Loucy (cell line): ENCODE measurements at regions not wholly inside any gene's neighbourhood (a gene's known extent, or its start where the extent isn't known, plus 50 kb on each side); places are given as distances from the start of the nearest gene placed in this dataset.

Experiments used
- H2AFZ ChIP-seq: fragments of 200-600 bp; sonication (generic); 2 replicates; pipeline ENCODE4 v1.6.0; 2016; ENCODE audit warnings: antibody characterized with exemption, mild to moderate bottlenecking, low read length, moderate library complexity
- H3F3A ChIP-seq: fragments of 200-600 bp; 2 replicates; pipeline ENCODE4 v1.6.0; 2016; ENCODE audit warnings: antibody characterized with exemption, low read depth, mild to moderate bottlenecking
- H3K27me3 ChIP-seq: fragments of 200-600 bp; sonication (generic); 2 replicates; pipeline ENCODE4 v1.6.1; 2014; ENCODE audit warnings: low read length, mild to moderate bottlenecking; ENCODE audit not compliant: insufficient read depth, poor library complexity, severe bottlenecking
- H3K36me3 ChIP-seq: fragments of 200-600 bp; sonication (generic); 2 replicates; pipeline ENCODE4 v1.6.1; 2016; ENCODE audit warnings: low read length; ENCODE audit not compliant: insufficient read depth
- H3K4me1 ChIP-seq: fragments of 200-600 bp; sonication (generic); 2 replicates; pipeline ENCODE4 v1.5.1; 2014; ENCODE audit warnings: low read length, mild to moderate bottlenecking; ENCODE audit not compliant: insufficient read depth, poor library complexity, severe bottlenecking
- H3K4me2 ChIP-seq: fragments of 200-600 bp; sonication (generic); 2 replicates; pipeline ENCODE4 v1.6.0; 2014; ENCODE audit warnings: antibody characterized with exemption, low read length, low read depth, mild to moderate bottlenecking; ENCODE audit not compliant: poor library complexity, severe bottlenecking
- H3K4me3 ChIP-seq: fragments of 200-600 bp; sonication (generic); 2 replicates; pipeline ENCODE4 v1.5.1; 2014; ENCODE audit warnings: low read length, mild to moderate bottlenecking, mixed read lengths; ENCODE audit not compliant: poor library complexity, severe bottlenecking
- H3K79me2 ChIP-seq: fragments of 200-600 bp; sonication (generic); 2 replicates; pipeline ENCODE4 v1.6.1; 2014; ENCODE audit warnings: low read length; ENCODE audit not compliant: insufficient read depth
- H3K9ac ChIP-seq: fragments of 200-600 bp; sonication (generic); 2 replicates; pipeline ENCODE4 v1.6.0; 2014; ENCODE audit warnings: mild to moderate bottlenecking, low read depth, low read length, moderate library complexity; ENCODE audit not compliant: poor library complexity, severe bottlenecking
- H3K9me2 ChIP-seq: fragments of 200-600 bp; sonication (generic); replicated peaks from 2 replicates; pipeline ENCODE4 v1.6.1; 2016; ENCODE audit warnings: low read depth, low read length, mixed read lengths
- H3K9me3 ChIP-seq: fragments of 200-600 bp; sonication (generic); 2 replicates; pipeline ENCODE4 v1.6.1; 2014; ENCODE audit warnings: mild to moderate bottlenecking, antibody characterized with exemption, low read length, low read depth; ENCODE audit not compliant: insufficient read depth
- H4K20me1 ChIP-seq: fragments of 200-600 bp; sonication (generic); 2 replicates; pipeline ENCODE4 v1.6.0; 2014; ENCODE audit warnings: antibody characterized with exemption, low read length, mild to moderate bottlenecking; ENCODE audit not compliant: insufficient read depth, poor library complexity, severe bottlenecking
- EZH2phosphoT487 ChIP-seq: fragments of 200-600 bp; IDR thresholded peaks from 2 replicates; pipeline ENCODE4 v1.6.1; 2018; ENCODE audit warnings: antibody characterized with exemption, mild to moderate bottlenecking, moderate library complexity, borderline replicate concordance
- TF ChIP-seq, protein P1 (sequence below): fragments of 200-600 bp; sonication (generic); conservative IDR thresholded peaks from 2 replicates; pipeline ENCODE4 v1.5.1; 2014; ENCODE audit warnings: mild to moderate bottlenecking, antibody characterized with exemption, low read length

- H3K4me3 ChIP-seq: no peak overlapping the region
- no peaks in the 10 kb centered on the region for H3F3A ChIP-seq
- H3K79me2 ChIP-seq: no peaks in the 10 kb centered on the region
- H4K20me1 ChIP-seq: no peaks in the 10 kb centered on the region
- no peaks in the 10 kb centered on the region for H3K36me3 ChIP-seq
- no peaks in the 10 kb centered on the region for H3K9me3 ChIP-seq
- no peaks in the 10 kb centered on the region for H3K4me1 ChIP-seq
- H3K9ac ChIP-seq: no peak overlapping the region
- H3K4me2 ChIP-seq: no peak overlapping the region
- H2AFZ ChIP-seq: no peak overlapping the region
- H3K9me2 ChIP-seq: no peaks in the 10 kb centered on the region
- no peaks in the 10 kb centered on the region for H3K27me3 ChIP-seq
- no peak for TF ChIP-seq EZH2phosphoT487
- TF ChIP-seq, protein P1, sequence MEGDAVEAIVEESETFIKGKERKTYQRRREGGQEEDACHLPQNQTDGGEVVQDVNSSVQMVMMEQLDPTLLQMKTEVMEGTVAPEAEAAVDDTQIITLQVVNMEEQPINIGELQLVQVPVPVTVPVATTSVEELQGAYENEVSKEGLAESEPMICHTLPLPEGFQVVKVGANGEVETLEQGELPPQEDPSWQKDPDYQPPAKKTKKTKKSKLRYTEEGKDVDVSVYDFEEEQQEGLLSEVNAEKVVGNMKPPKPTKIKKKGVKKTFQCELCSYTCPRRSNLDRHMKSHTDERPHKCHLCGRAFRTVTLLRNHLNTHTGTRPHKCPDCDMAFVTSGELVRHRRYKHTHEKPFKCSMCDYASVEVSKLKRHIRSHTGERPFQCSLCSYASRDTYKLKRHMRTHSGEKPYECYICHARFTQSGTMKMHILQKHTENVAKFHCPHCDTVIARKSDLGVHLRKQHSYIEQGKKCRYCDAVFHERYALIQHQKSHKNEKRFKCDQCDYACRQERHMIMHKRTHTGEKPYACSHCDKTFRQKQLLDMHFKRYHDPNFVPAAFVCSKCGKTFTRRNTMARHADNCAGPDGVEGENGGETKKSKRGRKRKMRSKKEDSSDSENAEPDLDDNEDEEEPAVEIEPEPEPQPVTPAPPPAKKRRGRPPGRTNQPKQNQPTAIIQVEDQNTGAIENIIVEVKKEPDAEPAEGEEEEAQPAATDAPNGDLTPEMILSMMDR: no peak
Observed at GRCh38 chr5:171707442-171707792, 78.2 kb upstream of the SMIM23 start.

- Histone ChIP-seq H3K9ac (no peak overlapping the region), H3K4me3 (no peak overlapping the region), H3K79me2 (no peaks in the 10 kb centered on the region), H3K9me2 (no peaks in the 10 kb centered on the region), H3K27me3 (no peaks in the 10 kb centered on the region), H3K36me3 (no peaks in the 10 kb centered on the region), H3K9me3 (no peaks in the 10 kb centered on the region), H4K20me1 (no peaks in the 10 kb centered on the region), H2AFZ (no peak overlapping the region), H3K4me1 (no peaks in the 10 kb centered on the region), H3K4me2 (no peak overlapping the region), H3F3A (no peaks in the 10 kb centered on the region)
- no peak for TF ChIP-seq EZH2phosphoT487
- TF ChIP-seq, protein P1: no peak
Observed at GRCh38 chr5:171709930-171710329, 75.7 kb upstream of the SMIM23 start.

GRCh38 chr5:171710451-171711024 is 75.1 kb upstream of the SMIM23 start:
- Histone ChIP-seq H3K9me2 (no peaks in the 10 kb centered on the region), H3K4me1 (no peaks in the 10 kb centered on the region), H3K27me3 (no peaks in the 10 kb centered on the region), H3K36me3 (no peaks in the 10 kb centered on the region), H3K9me3 (no peaks in the 10 kb centered on the region), H3K79me2 (no peaks in the 10 kb centered on the region), H3K4me3 (no peak overlapping the region), H3F3A (no peaks in the 10 kb centered on the region), H3K9ac (no peak overlapping the region), H2AFZ (no peak overlapping the region), H3K4me2 (no peak overlapping the region), H4K20me1 (no peaks in the 10 kb centered on the region)
- TF ChIP-seq, protein P1: no peak
- no peak for TF ChIP-seq EZH2phosphoT487
